Activated T-cell treated with anti-CD3 and anti-CD28 coated beads, Interleukin-2, amount 50 U/mL, for 48 hours (primary cell): ENCODE measurements at regions not wholly inside any gene's neighbourhood (a gene's known extent, or its start where the extent isn't known, plus 50 kb on each side); places are given as distances from the start of the nearest gene placed in this dataset.
"Not testable (repeated sequence)": the region's sequence is repeated elsewhere in the genome, so short reads cannot be mapped to it uniquely, and the experiment has no call there.

Source experiments
- DNase-seq, 2 experiments: peaks; one replicate each; pipeline ENCODE4 v3.0.0-alpha.2; 2020

DNA sequence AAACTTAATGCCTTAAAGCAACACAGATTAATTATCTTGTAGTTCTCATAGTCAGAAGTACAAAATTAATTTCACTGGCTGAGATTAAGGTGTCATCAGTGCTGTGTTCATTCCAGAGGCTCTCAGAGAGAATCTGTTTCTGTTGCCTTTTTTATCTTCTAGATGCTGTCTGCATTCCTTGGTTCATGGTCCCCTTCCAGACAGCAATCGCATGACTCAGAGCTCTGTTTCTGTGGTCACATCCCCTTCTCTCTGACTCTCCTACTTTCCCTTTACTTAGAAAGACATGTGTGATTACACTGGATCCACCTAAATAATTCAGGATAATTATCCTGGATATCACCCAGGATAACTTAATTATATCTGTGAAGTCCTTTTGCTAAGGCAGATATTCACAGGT lies 148.6 kb downstream of the MAIP1 start:
- no peak for DNase-seq

DNA sequence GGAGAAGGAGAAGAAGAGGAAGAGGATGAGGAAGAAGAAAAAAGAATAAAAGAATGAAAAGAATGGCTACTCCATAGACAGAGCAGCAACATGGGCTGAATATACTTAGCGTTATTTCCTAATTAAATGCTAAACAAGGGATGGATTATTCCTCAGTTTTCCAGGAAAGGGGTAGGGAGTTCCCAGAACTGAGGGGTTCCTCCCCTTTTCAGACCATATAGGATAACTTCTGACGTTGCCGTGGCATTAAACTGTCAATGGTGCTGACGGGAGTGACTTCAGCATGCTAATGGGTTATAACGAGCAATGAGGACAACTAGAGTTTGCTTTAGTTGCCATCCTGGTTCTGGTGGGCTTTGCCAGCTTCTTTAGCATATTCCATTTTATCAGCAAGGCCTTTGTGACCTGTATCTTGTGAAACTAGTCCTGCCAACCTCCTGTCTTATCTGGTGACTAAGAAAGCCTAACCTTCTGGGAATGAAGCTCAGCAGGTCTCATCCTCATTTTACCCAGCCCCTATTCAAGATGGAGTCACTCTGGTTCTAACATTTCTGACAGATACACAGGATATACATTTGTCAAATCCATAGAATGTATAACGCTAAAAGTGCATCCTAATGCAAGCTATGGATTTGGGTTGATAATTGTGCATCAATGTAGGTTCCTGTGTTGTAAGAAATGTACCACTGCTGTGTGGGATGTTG lies 152.3 kb downstream of the MAIP1 start:
- no peak for DNase-seq

DNA sequence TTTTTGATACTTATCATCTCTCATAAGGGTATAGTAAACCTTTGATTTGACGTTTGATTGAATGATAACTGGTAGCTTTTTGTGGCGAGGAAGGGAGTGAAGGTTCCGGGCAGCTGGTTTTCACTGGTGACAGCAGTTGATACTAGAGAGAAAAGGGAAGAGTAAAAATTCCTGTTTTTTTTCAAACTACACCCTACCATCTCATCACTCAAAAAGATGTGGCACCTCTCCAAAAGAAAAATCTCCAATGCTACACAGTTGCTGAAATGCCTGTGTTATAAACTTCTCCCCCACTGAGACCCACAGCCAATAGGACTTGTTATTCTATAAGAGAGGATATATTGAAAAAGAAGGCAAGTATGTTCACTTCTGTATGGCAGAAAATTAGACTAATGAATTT lies 154.0 kb downstream of the MAIP1 start:
- DNase-seq: no peak

DNA sequence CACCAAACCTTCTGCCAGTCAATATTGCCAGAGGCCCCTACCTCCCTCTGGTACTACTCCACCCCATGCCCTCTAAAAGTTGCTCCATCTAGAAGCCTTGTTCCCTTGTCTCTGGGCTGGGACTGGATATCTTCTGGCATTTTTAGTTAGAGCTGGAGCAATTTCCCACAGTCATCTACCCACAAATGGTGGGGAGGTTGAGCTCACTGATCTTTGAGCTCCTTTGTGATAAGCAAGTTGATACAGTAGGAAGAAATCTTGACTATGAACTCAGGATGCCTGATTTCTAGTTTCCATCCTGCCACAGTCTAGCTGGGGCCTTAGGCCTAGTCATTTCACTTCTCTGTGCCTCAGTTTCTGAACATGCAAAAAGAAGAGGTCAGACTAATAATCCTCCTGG lies 155.0 kb downstream of the MAIP1 start:
- DNase-seq: no peak

DNA sequence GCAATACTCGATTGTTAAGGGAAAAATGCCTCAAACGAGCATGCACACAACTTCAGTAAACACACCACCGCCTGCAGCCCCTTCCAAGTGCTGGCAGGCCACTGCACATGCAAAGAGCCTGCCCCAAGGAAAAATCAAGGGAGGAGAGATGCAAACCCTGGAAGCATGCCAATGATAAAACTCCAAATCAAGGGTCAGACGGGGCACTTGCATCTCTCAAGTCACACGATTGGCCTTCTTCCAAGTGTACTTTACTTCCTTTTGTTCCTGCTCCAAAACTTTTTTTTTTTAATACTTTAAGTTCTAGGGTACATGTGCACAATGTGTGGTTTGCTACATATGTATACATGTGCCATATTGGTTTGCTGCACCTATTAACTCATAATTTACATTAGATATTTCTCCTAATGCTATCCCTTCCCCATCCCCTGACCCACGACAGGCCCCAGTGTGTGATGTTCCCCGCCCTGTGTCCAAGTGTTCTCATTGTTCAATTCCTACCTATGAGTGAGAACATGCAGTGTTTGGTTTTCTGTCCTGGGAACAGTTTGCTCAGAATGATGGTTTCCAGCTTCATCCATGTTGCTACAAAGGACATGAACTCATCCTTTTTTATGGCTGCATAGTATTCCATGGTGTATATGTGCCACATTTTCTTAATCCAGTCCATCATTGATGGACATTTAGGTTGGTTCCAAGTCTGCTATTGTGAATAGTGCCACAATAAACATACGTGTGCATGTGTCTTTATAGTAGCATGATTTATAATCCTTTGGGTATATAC lies 157.8 kb downstream of the MAIP1 start:
- not testable (repeated sequence) for DNase-seq

DNA sequence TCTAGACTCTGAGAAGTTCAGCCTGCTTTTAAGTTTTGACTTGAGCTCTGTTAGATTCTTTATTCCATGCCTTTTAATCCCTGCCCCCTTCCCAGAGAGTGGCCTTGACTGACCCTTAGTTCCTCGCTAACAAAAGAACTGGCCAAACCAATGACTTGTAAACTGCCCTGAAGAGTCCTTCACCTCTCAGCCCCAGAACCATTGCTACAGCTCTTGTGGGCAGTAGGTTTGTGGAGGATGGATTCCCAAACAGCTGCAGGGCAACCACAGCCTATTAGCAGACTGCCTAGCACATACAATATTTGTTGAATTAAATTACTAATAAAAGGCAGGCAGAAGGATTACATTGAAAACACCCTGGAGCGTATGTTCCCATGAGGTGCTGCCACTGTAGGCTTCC lies 163.9 kb downstream of the MAIP1 start:
- DNase-seq: no peak

DNA sequence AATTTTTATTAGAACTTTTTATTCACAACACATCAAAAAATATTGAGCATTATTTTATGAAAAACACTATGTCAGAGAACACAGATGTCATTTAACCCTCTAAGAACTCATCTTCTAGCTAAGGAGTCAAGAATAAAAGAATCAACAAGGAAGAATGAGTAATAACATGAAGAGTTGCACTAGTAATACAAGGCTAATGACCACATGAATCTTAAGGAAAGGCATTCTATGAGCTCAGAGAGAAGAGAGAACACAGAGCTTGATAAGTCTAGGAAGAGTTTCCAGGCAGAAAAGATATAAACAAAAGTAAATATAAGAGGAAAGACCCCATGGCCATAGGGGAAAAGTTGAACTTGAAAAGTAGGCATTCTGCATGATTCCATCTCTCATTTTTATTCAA lies 166.5 kb downstream of the MAIP1 start:
- no peak for DNase-seq

DNA sequence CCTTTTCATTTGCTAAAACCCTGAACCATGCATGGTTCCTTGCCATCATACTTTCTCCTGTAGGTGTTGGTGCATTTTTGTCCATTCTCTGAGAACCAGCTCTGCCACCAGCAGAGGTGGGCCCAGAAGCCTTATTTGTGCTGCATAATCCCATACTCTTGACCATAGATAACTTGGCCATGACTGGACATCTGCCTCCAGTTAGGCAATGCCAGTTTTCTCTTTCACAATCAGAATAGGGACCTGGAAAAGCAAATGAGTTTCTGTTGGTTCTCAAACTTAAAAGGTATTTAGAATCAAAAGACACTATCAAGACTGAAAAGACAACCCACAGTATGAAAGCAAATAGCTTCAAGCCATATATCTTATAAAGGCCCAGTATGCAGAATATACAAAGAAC lies 167.3 kb downstream of the MAIP1 start:
- no peak for DNase-seq

DNA sequence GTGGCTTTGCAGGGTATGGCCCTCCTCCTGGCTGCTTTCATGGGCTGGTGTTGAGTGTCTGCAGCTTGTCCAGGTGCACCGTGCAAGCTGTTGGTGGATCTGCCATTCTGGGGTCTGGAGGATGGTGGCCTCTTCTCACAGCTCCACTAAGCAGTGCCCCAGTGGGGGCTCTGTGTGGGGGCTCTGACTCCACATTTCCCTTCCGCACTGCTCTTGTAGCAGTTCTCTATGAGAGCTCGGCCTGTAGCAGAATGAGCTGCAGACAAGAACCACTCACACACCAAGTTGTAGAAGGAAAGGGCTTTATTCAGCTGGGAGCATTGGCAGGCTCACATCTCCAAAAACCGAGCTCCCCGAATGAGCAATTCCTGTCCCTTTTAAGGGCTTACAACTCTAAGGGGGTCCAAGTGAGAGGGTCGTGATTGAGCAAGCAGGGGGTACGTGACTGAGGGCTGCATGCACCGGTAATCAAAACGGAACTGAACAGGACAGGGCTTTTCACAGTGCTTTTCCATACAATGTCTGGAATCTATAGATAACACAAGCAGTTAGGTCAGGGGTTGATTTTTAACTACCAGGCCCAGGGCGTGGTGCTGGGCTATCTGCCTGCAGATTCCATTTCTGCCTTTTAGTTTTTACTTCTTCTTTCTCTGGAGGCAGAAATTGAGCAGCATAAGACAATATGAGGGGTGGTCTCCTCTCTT lies 169.4 kb downstream of the MAIP1 start:
- not testable (repeated sequence) for DNase-seq

DNA sequence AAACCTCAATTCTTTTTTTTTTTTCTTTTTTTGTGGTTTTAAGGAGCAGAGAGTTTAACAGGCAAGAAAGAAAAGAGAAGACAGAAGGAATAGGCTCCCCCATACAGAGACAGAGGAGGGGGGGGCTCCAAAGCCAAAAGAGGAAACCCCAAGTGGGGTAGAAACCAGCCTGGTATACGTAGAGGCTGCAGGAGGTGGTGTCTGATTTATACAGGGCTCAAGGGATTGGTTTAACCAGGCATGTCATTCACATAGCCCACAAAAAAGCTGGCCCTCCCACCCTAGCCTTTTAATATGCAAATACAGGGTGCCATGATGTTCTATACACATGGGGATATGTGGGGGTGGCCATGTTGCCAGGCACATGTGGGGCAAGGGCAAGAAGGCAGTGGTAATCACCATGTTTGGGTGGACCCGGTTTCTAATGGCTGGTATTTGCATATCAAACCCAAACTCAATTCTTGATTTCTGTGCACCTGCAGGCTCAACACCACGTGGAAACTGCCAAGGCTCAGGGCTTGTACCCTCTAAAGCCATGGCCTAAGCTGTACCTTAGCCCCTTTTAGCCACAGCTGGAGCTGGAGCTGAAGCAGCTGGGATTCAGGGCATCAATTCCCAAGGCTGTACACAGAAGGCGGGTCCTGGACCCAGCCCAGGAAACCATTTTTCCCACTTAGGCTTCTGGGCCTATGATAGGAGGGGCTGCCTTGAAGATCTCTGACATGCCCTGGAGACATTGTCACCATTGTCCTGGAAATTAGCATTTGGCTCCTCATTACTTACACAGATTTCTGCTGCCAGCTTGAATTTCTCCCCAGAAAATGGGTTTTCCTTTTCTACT lies 170.3 kb downstream of the MAIP1 start:
- no peak for DNase-seq

DNA sequence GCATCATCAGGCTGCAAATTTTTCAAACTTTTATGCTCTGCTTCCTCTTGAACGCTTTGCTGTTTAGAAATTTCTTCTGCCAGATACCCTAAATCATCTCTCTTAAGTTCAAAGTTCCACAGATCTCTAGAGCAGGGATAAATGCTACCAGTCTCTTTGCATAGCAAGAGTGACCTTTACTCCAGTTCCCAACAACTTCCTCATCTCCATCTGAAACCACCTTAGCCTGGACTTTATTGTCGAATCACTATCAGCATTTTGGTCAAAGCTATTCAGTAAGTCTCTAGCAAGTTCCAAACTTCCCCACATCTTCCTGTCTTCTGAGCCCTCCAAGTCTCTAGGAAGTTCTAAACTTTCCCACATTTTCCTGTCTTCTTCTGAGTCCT lies 170.9 kb downstream of the MAIP1 start:
- not testable (repeated sequence) for DNase-seq

DNA sequence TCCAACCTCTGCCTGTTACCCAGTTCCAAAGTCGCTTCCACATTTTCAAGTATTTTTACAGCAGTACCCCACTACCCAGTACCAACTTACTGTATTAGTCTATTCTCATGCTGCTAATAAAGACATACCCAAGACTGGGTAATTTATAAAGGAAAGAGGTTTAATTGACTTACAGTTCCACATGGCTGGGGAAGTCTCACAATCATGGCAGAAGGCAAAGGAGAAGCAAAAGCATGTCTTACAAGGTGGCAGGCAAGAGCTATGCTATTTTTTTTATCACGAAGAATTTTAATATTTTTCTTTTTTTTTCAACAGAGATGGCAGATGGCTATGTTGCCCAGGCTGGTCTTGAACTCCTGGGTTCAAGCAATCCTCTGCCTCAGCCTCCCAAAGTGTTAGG lies 171.3 kb downstream of the MAIP1 start:
- not testable (repeated sequence) for DNase-seq

DNA sequence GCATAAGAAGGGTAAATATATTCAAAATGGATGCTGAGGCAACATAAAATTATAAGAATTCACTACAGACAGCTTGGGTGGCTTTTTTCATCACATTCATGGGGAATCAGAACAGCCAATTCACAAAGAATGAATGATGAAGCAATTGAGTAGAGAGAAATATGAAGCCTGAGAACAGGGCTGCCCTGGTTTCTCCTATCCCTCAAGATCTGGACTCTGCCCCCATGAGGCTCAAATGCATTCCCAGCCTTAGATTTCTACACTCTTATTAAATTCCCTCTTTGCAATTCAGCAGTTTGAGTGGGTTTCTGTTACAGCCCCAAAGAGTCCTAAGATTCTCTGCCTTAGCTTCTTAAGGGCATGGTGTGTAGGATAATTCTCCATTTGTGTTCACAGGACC lies 172.5 kb downstream of the MAIP1 start:
- DNase-seq: no peak

DNA sequence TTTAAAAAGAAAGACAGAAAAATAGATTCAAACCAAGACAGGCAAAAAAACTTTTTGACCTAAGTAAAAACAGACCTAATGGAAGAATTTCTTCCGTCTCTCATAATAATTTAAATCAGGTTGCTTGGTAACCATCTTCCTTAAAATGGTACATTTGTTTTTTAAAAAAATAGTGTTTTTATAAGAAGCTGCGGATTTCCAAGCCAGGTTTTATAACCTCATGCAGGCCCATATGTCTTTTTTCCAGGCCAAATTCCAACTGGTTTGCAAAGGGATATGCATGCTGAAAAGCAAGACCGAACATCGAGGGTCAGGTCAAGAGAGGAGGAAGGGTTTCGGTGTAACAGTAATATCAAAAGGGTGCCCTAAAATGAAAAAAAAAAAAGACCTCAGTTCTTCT lies 172.9 kb downstream of the MAIP1 start:
- no peak for DNase-seq

DNA sequence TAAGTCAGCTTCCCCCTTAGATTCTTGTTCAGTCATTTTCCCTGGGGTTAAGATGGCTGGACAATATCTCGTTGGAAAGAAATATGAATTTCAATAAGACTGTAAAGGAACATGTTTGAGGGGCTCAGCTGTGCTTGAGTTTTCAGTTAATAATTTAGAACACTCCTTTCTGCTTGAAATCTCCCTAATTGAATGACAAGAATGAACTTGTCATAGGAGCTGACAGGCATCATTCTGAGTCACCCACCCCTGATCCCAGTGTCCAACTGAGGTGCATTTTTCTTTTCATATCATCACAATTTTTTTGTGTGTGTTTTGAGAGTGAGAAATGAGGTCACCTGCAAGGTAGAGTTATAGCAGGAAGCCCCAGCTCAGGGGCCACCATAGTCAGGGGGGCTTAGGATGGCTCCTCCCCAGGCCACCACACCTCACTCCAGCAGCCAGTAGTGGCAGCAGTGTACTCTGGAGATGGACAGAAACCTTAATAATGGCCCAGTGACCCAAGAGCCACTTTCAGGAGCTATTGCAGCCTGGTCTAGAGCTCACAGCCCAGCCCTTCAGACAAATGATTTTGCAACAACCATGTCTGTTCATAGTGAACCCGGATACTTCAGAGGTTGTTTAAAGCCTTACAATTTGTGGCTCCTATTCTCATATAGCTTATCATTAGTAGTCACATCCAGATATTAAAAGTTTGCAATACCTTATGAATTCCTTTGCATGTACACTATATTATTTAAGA lies 174.5 kb downstream of the MAIP1 start:
- no peak for DNase-seq

DNA sequence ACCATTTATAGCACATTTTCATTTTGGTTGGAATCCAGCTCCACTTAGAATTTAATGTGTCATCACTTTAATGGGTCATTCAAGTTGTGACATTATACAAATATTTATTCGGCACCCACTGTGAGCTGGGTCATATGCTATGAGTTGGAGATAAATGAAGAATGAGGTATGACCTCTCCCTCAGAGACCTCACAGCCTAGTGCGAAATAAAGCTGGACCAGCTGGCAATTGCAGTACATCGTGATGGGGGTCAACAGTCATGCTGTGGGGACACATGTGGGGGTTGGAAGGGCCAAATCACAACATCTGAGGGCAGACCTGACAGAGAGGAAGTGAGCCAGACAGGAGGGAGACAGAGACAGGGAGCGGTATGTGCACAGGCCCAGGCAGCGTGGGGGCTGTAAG lies 175.4 kb downstream of the MAIP1 start:
- no peak for DNase-seq

DNA sequence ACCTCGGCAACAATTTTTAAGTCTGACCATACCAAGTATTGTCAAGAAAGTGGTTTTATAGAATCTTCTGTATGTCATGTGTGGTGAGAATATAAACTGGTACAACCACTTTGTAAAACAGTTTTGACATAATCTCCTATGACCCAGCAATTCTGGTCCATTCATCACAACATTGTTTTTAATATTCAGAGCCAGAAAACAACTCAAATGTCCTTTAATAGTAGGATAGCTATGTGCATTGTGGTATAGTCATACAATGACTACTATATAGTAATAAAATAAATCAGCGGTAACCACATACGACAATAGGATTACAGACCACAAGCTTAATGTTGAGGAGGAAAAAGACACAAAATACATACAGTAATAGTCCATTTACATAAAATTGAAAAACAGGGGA lies 175.2 kb upstream of the SPATS2L start:
- DNase-seq: no peak

DNA sequence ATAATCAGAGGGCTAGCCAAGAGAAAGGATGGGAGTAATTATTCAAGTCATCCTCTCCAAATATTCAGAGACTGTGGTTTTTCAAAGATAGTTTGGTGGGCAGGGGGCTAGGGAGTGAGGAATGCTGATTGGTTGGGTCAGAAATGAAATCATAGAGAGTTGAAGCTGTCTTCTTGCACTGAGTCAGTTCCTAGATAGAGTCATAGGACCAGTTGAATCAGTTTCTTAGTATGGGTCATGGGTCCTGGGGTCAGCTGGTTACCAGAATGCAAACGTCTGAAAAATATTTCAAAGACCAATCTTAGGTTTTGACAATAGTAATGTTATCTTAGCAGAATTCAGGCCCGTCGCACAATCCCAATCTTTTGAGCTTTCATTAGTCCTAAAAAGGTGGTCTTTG lies 171.4 kb upstream of the SPATS2L start:
- no peak for DNase-seq

DNA sequence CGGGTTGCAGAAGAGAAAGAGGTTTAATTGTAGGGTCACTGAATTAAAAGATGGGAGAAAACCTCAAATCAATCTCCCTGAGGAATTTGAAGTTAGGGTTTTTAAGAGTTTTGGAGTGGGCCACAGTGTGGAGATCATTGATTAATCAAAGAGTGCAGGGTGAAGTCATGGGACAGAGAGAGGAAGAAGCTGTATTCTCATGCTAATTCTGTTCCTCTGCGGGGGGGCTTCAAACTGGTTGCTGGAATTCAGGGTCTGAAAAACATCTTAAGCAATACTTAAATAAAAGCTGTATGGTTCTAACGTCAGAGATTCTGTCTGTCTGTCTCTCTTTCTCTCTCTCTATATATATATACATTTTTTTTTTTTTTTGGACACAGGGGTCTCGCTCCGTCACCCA lies 169.8 kb upstream of the SPATS2L start:
- no peak for DNase-seq

DNA sequence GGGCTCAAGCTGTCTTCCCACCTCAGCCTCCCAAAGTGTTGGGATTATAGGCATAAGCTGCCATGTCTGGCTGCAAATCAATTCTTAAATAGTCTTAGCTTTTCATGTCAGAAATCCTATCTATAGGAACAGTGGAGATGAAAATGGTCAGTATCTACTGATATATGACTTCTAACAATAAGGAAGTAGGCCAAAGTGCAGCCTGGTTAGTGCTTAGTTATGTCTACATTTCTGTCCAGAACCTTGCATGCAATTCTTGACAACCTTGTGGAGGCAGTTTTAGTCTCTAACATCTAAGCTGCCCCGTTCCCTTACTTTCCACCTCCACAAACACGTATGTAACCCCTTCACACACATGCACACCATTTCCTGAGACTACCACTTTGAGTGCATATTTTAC lies 169.2 kb upstream of the SPATS2L start:
- no peak for DNase-seq

DNA sequence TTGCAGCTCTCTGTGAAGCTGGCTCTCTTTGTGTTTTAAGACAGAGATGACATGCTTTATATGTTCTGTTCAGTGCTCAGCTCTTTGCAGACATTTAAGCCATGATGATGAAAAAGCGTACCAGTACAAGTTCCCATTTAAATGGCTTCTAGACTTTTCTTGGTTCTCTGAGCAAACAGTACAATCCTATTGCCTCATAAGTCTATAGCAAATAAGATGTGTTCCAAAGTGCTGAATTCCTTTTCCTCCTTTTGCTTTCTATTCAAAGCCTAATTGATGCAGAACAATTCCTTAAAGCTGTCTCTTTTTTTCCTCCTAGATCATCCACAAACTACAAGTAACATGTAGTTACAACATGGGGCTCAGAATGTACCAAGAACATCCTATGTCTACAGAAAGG lies 168.8 kb upstream of the SPATS2L start:
- no peak for DNase-seq

DNA sequence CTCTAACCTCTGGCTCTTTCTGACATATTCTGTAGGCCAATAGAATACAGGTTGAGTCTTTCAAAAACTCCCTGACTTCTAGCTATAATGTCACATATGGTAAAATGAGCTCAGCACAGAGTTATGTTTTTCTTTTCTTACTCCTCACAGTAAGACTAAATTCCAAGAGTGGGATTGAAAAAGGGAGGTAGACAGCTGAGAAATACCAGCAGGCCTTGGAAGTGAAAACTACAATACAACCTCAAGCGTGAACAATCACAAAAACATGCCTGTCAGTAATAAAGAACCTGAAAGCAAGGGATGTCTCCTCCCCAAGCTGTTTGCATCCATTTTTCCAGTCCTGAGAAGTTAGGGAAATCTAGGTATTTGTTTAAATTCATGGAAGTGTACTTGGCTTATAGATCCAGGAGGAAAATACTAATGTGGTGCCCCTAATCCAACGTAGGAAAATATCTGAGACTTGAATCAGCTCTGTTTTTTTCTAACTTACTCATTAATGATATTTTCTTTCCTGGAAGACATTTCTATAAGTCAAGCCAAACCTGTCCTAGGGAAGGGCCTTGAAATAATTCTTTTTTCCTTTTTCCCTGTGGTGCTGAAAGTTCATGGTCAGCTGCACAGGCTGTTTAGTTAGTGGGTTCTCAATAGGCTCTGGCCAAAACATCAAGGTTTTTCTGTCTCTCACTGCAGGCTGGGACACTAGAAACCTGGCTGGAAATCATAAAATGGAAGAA lies 167.9 kb upstream of the SPATS2L start:
- DNase-seq: no peak
